ENCODE measurements at regions not wholly inside any gene's neighbourhood (a gene's known extent, or its start where the extent isn't known, plus 50 kb on each side); places are given as distances from the start of the nearest gene placed in this dataset.
A peak's percentile ranks its signal among the peaks of the same experiment; 100 is the strongest.
"Not testable (repeated sequence)": the region's sequence is repeated elsewhere in the genome, so short reads cannot be mapped to it uniquely, and the experiment has no call there.

DNA sequence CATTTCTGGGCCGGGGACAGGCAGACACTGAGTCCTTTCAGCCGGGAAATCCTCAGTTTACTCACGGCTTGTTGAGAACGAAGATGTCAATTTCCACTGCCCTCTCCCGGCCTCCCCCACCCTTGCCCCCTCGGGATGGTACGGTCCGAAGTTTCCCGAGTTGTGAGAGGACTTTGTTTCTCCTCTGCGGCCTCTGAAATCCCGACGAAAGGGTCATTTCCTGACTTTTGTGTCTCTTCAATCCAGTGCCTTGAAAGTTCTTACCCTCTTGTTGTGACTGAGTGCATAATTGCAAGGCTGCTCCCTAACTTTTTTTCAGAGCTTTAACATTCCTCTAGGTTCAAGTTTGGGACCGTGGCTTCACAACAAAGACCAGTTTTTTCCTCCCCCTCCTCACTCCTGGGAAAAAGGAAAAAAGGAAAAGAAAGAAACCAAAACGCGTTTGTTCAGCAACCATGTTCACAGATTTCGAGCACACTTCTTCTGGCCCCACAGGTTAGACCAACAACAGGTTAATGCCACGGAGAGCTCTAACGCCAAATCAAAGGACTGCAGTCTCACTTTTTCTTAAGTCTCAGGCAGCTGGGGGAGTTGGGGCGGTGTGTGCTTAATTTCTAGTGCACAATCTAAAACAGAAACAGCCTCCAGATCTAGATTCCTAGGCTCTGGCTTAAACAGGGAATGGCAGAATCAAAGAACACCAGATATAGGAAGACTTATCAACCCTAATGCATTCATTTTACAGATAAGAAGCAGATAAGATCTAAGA is 138.9 kb downstream of the TMCO5A start:
- ATAC-seq = no peak
- no peak for DNase-seq

- ATAC-seq (no peak), DNase-seq (no peak)
These were observed 139.6 kb downstream of the TMCO5A start for GRCh38 chr15:38074029-38074428.

DNA sequence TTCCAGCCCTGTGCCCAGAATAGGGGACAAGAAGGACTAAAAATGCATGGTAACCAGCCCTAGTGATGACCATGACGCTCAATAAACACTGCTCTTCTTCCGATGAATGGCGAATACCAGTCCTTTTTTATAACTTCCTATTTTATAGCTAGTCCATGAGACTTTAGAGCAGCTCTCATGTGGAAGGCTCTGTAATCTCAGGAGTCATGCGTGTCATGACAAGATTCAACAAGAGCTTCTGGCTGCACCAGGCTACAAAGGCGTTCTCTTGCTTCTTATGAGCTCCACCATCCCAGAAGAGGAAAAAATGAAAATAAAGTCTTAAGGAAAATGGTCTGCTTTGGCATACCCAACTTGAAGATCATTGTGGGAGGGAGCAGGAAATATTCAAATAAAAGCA is 141.0 kb downstream of the TMCO5A start:
- DNase-seq (no peak), ATAC-seq (no peak)

DNA sequence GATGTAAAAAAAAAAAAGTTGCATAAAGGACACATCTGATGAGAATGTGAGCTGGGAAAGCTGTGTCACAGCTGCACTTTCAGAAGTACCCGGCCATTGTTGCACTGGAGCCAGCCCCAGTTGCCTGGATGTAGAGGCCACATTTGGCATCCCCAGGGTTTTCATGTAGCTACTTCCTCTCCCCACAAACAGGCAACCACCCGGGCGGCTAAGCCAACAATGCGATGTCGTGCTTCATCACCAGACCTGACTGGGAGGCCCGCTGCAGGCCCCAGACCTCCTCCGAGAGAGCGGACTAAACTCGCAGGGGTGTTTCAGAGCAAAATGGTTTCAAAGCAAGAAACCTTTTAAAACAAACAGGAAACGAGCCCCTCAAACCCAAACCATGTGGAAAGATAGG is 142.3 kb downstream of the TMCO5A start:
- ATAC-seq = no peak
- no peak for DNase-seq

- ATAC-seq = no peak
- no peak for DNase-seq
These were observed 144.8 kb downstream of the TMCO5A start for GRCh38 chr15:38079236-38079635.

DNA sequence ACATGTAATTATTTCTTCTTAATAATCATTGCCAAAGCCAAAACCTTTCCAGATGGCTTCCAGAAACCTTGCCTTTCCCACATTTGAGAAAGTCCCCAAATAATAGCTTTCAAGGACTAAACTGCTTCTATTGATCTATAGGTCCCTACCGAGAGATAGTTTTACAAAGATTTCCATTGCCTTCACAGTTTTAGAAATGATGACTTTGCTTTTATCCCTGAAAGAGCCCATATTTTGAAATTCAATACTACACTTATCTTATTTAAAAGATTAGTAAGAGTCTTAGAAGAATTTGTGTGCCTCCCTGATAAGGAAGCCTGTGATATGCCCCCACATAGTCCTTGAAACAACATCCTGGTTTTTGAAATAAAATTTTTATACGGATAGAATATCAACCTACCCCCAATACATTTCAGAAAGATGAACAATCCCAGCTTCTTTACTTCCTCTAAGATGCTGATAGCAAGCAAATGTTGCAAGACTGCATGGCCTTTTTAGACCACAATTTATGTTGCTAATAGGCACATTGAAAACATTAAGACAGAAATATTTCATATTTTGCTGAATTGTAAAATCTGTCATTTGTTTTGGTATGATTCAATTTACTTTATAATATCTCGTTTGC is 146.3 kb downstream of the TMCO5A start:
- no peak for DNase-seq
- ATAC-seq = no peak

- no peak for DNase-seq
These were observed 149.8 kb downstream of the TMCO5A start for GRCh38 chr15:38084289-38084688.

DNA sequence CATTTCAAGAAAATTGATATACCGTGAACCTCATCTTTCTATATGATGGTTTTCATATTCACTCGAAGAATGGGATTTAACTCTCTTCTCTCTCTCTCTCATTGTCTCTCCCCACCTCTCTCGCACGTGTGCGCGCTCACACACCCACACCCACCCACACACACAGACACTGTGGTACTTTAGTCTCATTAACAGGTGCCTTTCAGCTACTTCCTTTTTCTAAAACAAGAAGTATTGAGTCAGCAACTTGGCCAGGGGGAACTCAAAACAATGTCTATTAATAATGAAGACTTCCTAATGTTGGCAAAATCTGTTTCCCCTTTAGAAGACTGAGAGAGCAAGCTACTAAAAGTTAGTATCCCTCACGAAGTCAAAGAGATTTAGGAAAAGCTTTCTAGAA is 150.7 kb downstream of the TMCO5A start:
- peak; percentile 23 for DNase-seq
- ATAC-seq = peak; percentile 31

More at GRCh38 chr15:38084289-38084688, 149.8 kb downstream of the TMCO5A start:
- ATAC-seq = peak; percentile 89

DNA sequence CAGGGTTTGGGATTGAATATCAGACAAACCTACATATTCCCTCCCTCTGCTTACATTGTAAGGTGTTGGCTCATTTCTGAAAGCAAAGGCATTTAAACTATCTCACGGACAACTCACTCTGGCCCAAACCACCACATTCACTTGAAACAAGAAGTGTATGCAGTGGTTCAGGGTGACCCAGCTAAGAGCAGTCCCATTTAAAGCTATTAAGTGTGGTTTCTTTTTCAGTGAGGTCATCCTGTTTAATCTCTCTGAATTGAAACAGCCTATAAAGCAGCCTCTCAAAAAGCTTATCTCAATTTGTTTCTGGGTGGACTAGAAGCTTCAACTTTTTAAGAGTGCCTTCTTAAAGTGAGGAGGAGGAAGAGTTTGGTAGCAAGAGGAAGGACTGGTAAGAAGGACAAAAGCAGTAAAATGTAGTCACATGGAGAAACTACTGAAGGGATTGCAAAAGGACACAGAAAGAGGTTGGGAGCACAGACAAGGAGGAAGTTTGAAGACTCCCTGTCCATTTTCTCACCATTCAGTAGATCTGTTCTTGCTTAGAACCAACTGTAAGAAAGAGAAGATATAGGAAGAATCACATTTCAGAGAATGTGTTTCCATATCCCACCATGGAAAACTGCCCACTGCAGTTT is 151.6 kb downstream of the TMCO5A start:
- ATAC-seq = no peak
- DNase-seq = no peak

DNA sequence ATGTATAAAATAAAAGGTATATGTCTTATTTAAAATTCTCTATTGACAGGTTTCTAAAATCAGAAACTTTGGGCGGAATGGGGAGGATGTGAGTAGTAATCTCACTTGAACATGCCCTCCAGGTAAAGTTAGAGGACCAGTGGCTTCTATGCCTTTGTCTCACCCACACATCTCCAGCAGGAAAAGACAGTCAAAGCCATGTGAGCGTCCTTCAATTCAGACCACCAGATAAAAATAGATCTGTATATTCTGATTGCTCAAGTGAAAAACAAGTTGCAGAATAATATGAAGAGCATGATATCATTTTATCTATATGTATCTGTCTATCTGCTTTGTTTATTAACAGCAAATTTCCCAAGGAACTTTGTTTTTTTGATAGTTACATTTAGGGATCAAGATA is 152.2 kb downstream of the TMCO5A start:
- ATAC-seq = no peak
- no peak for DNase-seq

- no peak for ATAC-seq
- DNase-seq = no peak
These were observed 154.5 kb downstream of the TMCO5A start for GRCh38 chr15:38088971-38089370.

- ATAC-seq (no peak), DNase-seq (no peak)
These were observed 155.8 kb downstream of the TMCO5A start for GRCh38 chr15:38090223-38090622.

- ATAC-seq (no peak), DNase-seq (no peak)
These were observed 156.2 kb downstream of the TMCO5A start for GRCh38 chr15:38090678-38091077.

- no peak for DNase-seq
- ATAC-seq = no peak
These were observed 156.7 kb downstream of the TMCO5A start for GRCh38 chr15:38091078-38091645.

GRCh38 chr15:38093931-38094330 is 158.7 kb upstream of the SPRED1 start:
- peak; percentile 23 for ATAC-seq
- DNase-seq = no peak

DNA sequence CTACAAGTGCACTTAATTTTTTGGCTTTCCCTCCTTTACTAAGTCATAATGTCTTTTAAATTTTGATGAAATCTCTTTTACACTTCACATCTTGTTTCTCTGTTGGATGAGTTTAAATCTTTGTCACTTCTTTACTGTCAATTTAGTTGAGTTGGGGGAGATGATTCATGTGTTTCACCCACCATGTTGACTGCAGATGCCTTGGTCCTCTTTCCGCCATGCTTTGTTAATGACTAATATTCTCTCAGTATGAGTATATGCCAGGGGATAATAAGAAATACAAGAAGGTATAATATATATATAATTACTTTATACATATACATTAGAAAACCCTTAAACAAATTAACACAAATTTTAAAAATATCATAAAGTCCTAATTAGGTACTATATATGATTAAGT is 149.7 kb upstream of the SPRED1 start:
- DNase-seq (no peak), ATAC-seq (no peak)

- DNase-seq = no peak
- ATAC-seq = no peak
These were observed 149.1 kb upstream of the SPRED1 start for GRCh38 chr15:38103564-38103963.

DNA sequence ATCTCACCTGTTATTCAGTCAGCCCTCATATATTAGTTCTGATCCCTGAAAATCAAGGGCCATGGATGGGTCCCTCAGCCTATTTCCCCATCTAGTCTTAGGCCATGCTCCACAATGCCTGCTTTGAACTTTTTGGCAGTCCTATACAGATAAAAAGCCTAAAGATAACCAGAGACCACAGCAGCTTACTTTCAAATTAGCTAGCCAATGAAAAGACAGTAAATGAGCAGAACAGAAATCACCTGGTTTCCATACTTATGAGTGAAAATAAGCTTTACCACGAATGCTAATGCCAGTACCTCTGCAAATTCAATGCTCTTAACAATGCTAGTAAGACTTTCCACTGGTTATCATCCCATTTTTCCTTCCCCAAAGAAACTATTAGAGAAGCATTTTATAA is 141.6 kb upstream of the SPRED1 start:
- ATAC-seq = no peak
- no peak for DNase-seq

DNA sequence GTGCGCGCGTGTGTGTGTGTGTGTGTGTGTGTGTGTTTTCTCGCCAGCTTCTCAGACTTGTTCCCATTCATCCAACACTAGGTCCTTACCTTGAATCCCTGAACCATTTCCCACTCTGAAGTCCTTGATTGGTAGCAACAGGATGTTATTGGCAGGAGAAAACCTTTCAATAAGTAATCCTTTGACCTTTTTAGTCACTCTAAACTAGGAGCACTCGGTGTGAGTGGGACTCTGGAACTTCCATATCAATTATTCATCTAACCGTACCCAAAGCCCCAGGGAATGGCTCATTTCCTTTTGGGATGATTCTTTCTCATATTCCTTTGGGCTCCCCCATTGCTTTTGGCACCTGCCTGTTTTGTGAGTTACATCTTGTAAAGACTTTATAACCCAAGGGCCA is 140.2 kb upstream of the SPRED1 start:
- ATAC-seq = no peak
- no peak for DNase-seq

DNA sequence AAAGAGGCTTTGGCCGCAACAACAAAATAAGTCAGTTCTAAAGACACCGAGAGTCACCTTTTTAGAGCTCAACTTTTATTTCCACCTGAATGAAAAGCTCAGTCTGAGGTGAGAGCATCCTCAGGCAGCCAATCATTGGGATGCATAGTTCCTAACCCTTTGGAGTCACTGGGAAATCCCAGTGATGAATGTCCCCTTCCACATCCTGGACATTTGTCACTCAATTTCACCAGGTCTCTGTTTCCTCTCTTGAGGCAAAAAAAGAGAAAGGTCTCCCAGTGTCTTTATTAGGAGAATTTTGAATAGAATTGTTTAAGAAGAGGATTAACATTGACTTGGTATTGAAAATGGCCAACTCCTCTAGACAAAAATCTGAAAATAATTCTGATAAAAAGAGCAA is 137.5 kb upstream of the SPRED1 start:
- DNase-seq = no peak
- ATAC-seq = no peak

- no peak for DNase-seq
- no peak for ATAC-seq
These were observed 134.9 kb upstream of the SPRED1 start for GRCh38 chr15:38117781-38118180.

DNA sequence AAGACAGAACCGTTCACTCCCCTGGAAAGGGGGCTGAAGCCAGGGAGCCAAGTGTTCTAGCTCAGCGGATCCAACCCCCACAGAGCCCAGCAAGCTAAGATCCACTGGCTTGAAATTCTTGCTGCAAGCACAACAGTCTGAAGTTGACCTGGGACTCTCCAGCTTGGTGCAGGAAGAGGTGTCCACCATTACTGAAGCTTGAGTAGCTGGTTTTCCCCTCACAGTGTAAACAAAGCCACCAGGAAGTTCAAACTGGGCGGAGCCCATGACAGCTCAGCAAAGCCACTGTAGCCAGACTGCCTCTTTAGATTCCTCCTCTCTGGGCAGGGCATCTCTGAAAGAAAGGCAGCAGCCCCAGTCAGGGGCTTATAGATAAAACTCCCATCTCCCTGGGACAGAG is 132.8 kb upstream of the SPRED1 start:
- ATAC-seq, DNase-seq: not testable (repeated sequence)

GRCh38 chr15:38127306-38127771 is 125.3 kb upstream of the SPRED1 start:
- ATAC-seq (peak; percentile 23), DNase-seq (no peak)

Data from stimulated activated naive CD8-positive, alpha-beta T cell treated with anti-CD3 and anti-CD28 coated beads, Interleukin-15, Interleukin-2, amounts not matched to agents 100 U/mL and 50 U/mL, for 24 hours (primary cell).